ENCODE measurements at regions not wholly inside any gene's neighbourhood (a gene's known extent, or its start where the extent isn't known, plus 50 kb on each side); places are given as distances from the start of the nearest gene placed in this dataset.

DNA sequence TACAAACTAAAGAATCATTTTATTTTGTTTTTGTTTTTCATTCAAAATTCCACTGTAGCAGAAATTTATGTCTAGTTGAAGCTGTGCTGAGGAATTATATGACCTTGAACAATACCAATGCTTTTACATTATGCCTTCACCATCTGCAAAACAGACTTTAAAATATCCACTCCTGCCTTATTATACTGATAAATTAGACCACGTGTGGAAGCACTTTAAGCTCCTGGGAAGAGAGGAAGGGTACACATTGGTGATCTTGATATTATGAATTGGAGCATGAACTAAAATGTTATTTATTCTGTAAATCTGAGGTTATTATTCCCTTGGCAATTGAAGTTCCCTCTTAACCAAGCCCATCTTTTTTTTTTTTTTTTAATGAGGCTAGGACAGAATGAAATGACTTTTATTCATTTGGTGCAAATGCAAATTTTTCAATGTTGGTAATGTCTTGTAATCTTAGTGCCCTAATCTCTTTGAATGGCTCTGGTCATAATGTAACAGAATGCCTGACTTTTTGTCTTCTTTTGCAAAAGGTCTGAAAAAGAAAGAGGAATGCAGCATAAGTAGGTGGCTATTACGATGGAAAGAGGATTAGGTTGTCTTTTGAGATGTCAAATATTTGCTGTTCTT is 139.9 kb upstream of the COBL start (continued):
- TF ChIP-seq KDM4A (IDR thresholded peaks at IDR 0.05; ENCODE audit: low read depth, low read length, severe bottlenecking) (no peak), SIX5 (IDR thresholded peaks at IDR 0.05; ENCODE audit: low read depth, low read length) (no peak), SUZ12 (IDR thresholded peaks at IDR 0.05; ENCODE audit: low read length) (no peak), BACH1 (IDR thresholded peaks at IDR 0.05; ENCODE audit: low read length) (no peak), TAF1 (IDR thresholded peaks at IDR 0.05; ENCODE audit: low read depth, low read length) (no peak), EZH2 (IDR thresholded peaks at IDR 0.05; ENCODE audit: low read depth, low read length, severe bottlenecking) (no peak)
- TF ChIP-seq, protein P1, sequence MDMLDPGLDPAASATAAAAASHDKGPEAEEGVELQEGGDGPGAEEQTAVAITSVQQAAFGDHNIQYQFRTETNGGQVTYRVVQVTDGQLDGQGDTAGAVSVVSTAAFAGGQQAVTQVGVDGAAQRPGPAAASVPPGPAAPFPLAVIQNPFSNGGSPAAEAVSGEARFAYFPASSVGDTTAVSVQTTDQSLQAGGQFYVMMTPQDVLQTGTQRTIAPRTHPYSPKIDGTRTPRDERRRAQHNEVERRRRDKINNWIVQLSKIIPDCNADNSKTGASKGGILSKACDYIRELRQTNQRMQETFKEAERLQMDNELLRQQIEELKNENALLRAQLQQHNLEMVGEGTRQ (IDR thresholded peaks at IDR 0.05; ENCODE audit: low read length): no peak

Data from H1 (cell line).